ENCODE measurements at regions not wholly inside any gene's neighbourhood (a gene's known extent, or its start where the extent isn't known, plus 50 kb on each side); places are given as distances from the start of the nearest gene placed in this dataset.

DNA sequence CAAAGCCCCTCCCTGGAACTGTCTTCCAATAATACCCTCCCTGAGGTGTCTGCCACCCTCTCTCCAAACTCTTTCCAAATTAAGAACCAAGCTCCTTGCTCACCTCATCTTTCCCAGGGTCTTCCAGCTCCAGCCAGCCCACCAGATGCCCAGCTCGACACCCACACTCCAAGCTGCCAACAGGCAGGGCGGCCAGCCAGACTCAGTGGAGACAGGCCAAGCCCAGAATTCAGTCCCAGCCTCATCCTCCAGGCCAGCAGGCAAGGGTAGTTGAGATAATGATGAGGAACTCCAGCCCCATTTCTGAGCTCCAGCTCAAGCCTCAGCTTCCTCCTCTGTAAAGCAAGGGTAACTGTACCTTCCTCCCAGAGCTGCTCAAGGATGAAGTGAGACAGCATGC is 132.9 kb downstream of the CHST1 start:
- TF ChIP-seq POLR2A (IDR thresholded peaks at IDR 0.05; ENCODE audit: low read depth, low read length) (no peak), TAF1 (IDR thresholded peaks at IDR 0.05; ENCODE audit: borderline replicate concordance, low read depth, low read length) (no peak), POLR2AphosphoS5 (IDR thresholded peaks at IDR 0.05; ENCODE audit: low read depth, low read length) (no peak)
- FAIRE-seq, result peak; percentile 69
- DNase-seq (ENCODE audit: insufficient read length), result no peak

GRCh38 chr11:45530776-45531175 is 134.6 kb downstream of the CHST1 start:
- no peak for TF ChIP-seq POLR2AphosphoS5 (IDR thresholded peaks at IDR 0.05; ENCODE audit: low read depth, low read length)
- no peak for TF ChIP-seq TAF1 (IDR thresholded peaks at IDR 0.05; ENCODE audit: borderline replicate concordance, low read depth, low read length)
- DNase-seq (ENCODE audit: insufficient read length), result no peak
- no peak for FAIRE-seq

DNA sequence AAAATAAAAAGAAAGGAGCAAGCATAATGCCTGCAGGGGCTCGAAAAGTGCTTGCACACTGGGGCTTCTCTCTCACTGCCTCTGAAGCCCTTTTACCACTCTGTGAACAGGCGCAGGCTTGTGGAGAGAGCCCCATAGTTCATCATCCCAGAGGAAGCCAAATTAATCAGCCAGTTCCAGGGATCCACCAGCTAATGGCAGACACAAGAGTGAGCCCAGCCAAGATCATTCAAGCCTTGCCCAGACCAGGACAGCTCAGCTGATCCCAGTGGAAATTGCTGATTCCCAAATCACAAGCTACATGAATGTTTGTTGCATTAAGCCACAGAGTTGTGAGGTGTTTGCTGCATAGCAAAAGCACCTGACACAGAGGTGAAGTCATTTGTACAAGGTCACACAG is 135.3 kb downstream of the CHST1 start:
- DNase-seq (ENCODE audit: insufficient read length) (no peak), FAIRE-seq (no peak)
- TF ChIP-seq POLR2AphosphoS5 (IDR thresholded peaks at IDR 0.05; ENCODE audit: low read depth, low read length), result no peak

- TF ChIP-seq POLR2A (IDR thresholded peaks at IDR 0.05; ENCODE audit: low read depth, low read length), result no peak
- no peak for TF ChIP-seq POLR2AphosphoS5 (IDR thresholded peaks at IDR 0.05; ENCODE audit: low read depth, low read length)
- TF ChIP-seq TAF1 (IDR thresholded peaks at IDR 0.05; ENCODE audit: borderline replicate concordance, low read depth, low read length), result no peak
- DNase-seq (ENCODE audit: insufficient read length) (no peak), FAIRE-seq (peak; percentile 21)
These were observed 137.0 kb downstream of the CHST1 start for GRCh38 chr11:45528435-45528834.

GRCh38 chr11:45527898-45528297 is 137.5 kb downstream of the CHST1 start:
- no peak for FAIRE-seq
- TF ChIP-seq TAF1 (IDR thresholded peaks at IDR 0.05; ENCODE audit: borderline replicate concordance, low read depth, low read length) (no peak), POLR2AphosphoS5 (IDR thresholded peaks at IDR 0.05; ENCODE audit: low read depth, low read length) (no peak), POLR2A (IDR thresholded peaks at IDR 0.05; ENCODE audit: low read depth, low read length) (no peak)
- no peak for DNase-seq (ENCODE audit: insufficient read length)

GRCh38 chr11:45525393-45525792 is 140.0 kb downstream of the CHST1 start:
- DNase-seq (ENCODE audit: insufficient read length), result no peak
- FAIRE-seq, result peak; percentile 21
- TF ChIP-seq POLR2AphosphoS5 (IDR thresholded peaks at IDR 0.05; ENCODE audit: low read depth, low read length), result no peak

DNA sequence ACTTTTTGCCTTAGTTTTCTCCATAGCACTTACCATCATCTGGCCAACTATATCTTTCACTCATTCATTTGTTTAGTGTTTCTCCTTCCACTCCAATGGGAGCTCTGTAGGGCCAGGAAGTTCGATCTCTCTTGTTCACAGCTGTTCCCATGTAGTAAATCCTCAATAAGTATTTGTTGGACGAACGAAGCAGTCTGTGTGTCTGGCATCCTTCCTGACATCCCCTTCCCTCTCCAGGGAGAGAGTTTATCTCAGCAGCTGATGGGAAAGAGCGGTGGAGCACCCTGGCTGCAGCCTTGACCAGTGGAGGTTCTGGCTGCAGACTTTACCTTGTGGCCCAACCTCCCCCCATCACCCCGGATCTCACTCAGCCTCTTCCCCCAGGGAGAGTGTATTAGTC is 141.7 kb downstream of the CHST1 start:
- no peak for FAIRE-seq
- TF ChIP-seq POLR2A (IDR thresholded peaks at IDR 0.05; ENCODE audit: low read depth, low read length) (no peak), POLR2AphosphoS5 (IDR thresholded peaks at IDR 0.05; ENCODE audit: low read depth, low read length) (no peak), TAF1 (IDR thresholded peaks at IDR 0.05; ENCODE audit: borderline replicate concordance, low read depth, low read length) (no peak)
- no peak for DNase-seq (ENCODE audit: insufficient read length)

- TF ChIP-seq POLR2AphosphoS5 (IDR thresholded peaks at IDR 0.05; ENCODE audit: low read depth, low read length), result no peak
- no peak for TF ChIP-seq TAF1 (IDR thresholded peaks at IDR 0.05; ENCODE audit: borderline replicate concordance, low read depth, low read length)
- no peak for TF ChIP-seq POLR2A (IDR thresholded peaks at IDR 0.05; ENCODE audit: low read depth, low read length)
- peak; percentile 62 for FAIRE-seq
- no peak for DNase-seq (ENCODE audit: insufficient read length)
These were observed 146.4 kb downstream of the CHST1 start for GRCh38 chr11:45518833-45519535.

DNA sequence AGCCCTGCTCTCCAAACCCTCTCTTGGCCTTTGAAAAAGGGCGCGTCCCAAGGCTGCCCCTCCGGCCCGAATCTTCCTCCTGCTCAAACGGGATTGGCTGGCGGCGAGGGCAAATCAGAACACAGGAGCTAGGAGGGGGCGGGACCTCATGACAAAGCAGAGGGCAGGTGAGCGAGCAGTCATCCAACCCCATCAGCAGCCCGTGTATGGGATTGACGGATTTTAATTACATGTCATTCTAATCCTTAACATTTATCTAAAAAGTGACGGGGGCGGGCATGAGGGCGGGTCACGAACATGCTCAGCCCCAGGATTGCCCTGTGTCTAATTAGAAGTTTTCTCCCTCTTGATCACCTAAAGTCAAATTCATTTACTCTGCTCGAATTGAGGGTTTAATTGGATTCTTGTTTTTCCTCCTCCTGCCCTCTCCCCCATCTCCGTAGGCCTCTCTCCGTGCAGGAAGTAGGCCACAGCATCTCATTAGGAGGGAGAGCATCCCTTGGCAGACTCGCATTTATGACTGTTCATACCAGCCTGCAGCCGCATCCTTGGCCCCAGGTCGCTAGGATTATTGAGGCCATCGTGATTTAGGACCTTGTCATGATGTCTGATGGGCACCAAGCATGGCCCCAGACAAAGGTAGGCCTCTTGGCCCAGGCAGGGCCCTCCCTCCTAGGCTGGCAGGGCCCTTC is 147.1 kb downstream of the CHST1 start:
- no peak for FAIRE-seq
- no peak for TF ChIP-seq POLR2A (IDR thresholded peaks at IDR 0.05; ENCODE audit: low read depth, low read length)
- TF ChIP-seq POLR2AphosphoS5 (IDR thresholded peaks at IDR 0.05; ENCODE audit: low read depth, low read length), result no peak
- TF ChIP-seq TAF1 (IDR thresholded peaks at IDR 0.05; ENCODE audit: borderline replicate concordance, low read depth, low read length), result no peak
- DNase-seq (ENCODE audit: insufficient read length), result no peak

- TF ChIP-seq POLR2AphosphoS5 (IDR thresholded peaks at IDR 0.05; ENCODE audit: low read depth, low read length), result no peak
- TF ChIP-seq TAF1 (IDR thresholded peaks at IDR 0.05; ENCODE audit: borderline replicate concordance, low read depth, low read length), result no peak
- no peak for TF ChIP-seq POLR2A (IDR thresholded peaks at IDR 0.05; ENCODE audit: low read depth, low read length)
- DNase-seq (ENCODE audit: insufficient read length) (no peak), FAIRE-seq (no peak)
These were observed 148.2 kb downstream of the CHST1 start for GRCh38 chr11:45517171-45517770.

- DNase-seq (ENCODE audit: insufficient read length), result no peak
- FAIRE-seq, result no peak
- no peak for TF ChIP-seq POLR2AphosphoS5 (IDR thresholded peaks at IDR 0.05; ENCODE audit: low read depth, low read length)
- no peak for TF ChIP-seq TAF1 (IDR thresholded peaks at IDR 0.05; ENCODE audit: borderline replicate concordance, low read depth, low read length)
- TF ChIP-seq POLR2A (IDR thresholded peaks at IDR 0.05; ENCODE audit: low read depth, low read length), result no peak
These were observed 151.5 kb downstream of the CHST1 start for GRCh38 chr11:45513821-45514340.

All from GM12892 (cell line).